ENCODE measurements at regions not wholly inside any gene's neighbourhood (a gene's known extent, or its start where the extent isn't known, plus 50 kb on each side); places are given as distances from the start of the nearest gene placed in this dataset.

DNA sequence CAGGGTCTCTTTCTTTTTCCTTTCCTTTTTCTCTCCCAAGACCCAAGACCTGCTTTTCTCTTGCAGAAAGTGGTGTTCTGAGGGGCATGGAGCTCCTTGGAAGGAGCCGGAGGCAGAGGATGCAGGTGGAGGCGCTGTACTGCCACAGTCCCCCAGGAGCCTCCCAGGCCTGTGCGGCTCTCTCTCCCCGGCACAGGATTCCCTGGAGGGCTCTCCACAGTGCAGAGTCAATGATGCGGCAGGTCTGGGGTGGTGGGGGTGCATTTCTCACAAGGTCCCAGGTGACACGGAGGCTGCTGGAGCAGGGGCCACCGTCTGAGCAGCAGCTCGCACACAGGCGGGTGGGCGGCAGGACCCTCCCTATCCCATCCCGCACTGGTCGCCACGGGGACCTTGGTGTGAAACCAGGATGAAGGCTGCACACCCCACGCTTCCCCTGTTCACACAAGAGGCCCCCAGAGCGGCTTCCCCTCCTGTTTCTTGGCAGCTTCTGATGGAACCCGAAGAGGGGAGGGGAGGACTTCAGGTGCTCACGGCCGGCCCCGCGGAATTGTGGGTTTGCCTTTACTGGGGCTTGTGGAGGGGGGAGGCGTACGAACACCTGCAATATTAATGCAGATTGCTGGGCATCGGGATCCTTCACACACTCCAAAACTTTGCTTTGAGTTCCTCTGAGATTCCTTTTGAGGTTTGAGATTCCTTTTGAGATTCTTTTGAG is 186.9 kb downstream of the ENGASE start:
- no peak overlapping the region for H3K27ac ChIP-seq (ENCODE audit: low read length)
- no peaks in the 10 kb centered on the region for H4K20me1 ChIP-seq (ENCODE audit: insufficient read depth)
- H3K36me3 ChIP-seq (ENCODE audit: insufficient read depth, low read length), result no peaks in the 10 kb centered on the region

DNA sequence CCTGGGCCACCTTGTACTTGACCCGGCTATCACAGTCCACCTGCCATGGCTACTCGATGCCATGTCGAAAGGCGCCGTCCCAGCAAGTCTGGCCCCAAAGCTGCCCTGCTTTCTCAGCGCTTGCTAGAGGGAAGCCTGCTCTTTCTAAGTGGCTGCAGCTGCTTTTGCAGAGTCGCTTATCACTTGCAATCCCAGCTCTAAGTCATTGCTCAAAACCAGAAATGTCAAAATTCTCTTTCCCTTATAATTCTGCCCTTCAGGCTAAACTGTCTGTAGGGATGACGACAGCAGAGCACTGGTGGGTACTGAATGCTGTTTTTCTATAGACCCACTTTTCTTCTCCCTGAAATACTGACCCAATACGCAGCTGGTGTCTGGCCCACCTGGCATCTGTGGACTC is 184.2 kb downstream of the ENGASE start:
- H3K27me3 ChIP-seq (ENCODE audit: insufficient read depth, low read depth, low read length), result no peaks in the 10 kb centered on the region
- no peaks in the 10 kb centered on the region for H3K36me3 ChIP-seq (ENCODE audit: insufficient read depth, low read length)
- no peak overlapping the region for H3K27ac ChIP-seq (ENCODE audit: low read length)
- no peaks in the 10 kb centered on the region for H3F3A ChIP-seq (ENCODE audit: insufficient read depth, low read length, poor library complexity, severe bottlenecking)
- H2AFZ ChIP-seq (ENCODE audit: low read depth, low read length), result no peak overlapping the region
- TF ChIP-seq, protein P1, sequence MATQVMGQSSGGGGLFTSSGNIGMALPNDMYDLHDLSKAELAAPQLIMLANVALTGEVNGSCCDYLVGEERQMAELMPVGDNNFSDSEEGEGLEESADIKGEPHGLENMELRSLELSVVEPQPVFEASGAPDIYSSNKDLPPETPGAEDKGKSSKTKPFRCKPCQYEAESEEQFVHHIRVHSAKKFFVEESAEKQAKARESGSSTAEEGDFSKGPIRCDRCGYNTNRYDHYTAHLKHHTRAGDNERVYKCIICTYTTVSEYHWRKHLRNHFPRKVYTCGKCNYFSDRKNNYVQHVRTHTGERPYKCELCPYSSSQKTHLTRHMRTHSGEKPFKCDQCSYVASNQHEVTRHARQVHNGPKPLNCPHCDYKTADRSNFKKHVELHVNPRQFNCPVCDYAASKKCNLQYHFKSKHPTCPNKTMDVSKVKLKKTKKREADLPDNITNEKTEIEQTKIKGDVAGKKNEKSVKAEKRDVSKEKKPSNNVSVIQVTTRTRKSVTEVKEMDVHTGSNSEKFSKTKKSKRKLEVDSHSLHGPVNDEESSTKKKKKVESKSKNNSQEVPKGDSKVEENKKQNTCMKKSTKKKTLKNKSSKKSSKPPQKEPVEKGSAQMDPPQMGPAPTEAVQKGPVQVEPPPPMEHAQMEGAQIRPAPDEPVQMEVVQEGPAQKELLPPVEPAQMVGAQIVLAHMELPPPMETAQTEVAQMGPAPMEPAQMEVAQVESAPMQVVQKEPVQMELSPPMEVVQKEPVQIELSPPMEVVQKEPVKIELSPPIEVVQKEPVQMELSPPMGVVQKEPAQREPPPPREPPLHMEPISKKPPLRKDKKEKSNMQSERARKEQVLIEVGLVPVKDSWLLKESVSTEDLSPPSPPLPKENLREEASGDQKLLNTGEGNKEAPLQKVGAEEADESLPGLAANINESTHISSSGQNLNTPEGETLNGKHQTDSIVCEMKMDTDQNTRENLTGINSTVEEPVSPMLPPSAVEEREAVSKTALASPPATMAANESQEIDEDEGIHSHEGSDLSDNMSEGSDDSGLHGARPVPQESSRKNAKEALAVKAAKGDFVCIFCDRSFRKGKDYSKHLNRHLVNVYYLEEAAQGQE (IDR thresholded peaks at IDR 0.05; ENCODE audit: borderline replicate concordance), result no peak
- TF ChIP-seq TAF1 (IDR thresholded peaks at IDR 0.05; ENCODE audit: low read depth) (no peak), MXI1 (conservative IDR thresholded peaks at IDR 0.05; ENCODE audit: poor library complexity, severe bottlenecking) (no peak), CTCF (IDR thresholded peaks at IDR 0.05; ENCODE audit: poor library complexity, severe bottlenecking) (no peak), EP300 (conservative IDR thresholded peaks at IDR 0.05; ENCODE audit: poor library complexity, severe bottlenecking) (no peak), SMC3 (conservative IDR thresholded peaks at IDR 0.05; ENCODE audit: poor library complexity) (no peak), EZH2 (IDR thresholded peaks at IDR 0.05; ENCODE audit: borderline replicate concordance, insufficient read depth, low read length, poor library complexity, severe bottlenecking) (no peak), RAD21 (conservative IDR thresholded peaks at IDR 0.05) (no peak)
- no peaks in the 10 kb centered on the region for H4K20me1 ChIP-seq (ENCODE audit: insufficient read depth)
- no peaks in the 10 kb centered on the region for H3K79me2 ChIP-seq (replicated peaks; ENCODE audit: insufficient read depth, low read length)
- H3K9me2 ChIP-seq (ENCODE audit: insufficient read depth, low read length), result no peaks in the 10 kb centered on the region
- no peak overlapping the region for H3K4me3 ChIP-seq (ENCODE audit: low read length)
- no peak overlapping the region for H3K4me2 ChIP-seq (ENCODE audit: low read length)
- no peaks in the 10 kb centered on the region for H3K9me3 ChIP-seq (ENCODE audit: low read length)
- no peak overlapping the region for H3K9ac ChIP-seq (ENCODE audit: low read length)

More for the DNA sequence above, 186.9 kb downstream of the ENGASE start:
- H3K9me2 ChIP-seq (ENCODE audit: insufficient read depth, low read length), result no peaks in the 10 kb centered on the region
- H3K27me3 ChIP-seq (ENCODE audit: insufficient read depth, low read depth, low read length), result no peaks in the 10 kb centered on the region
- H2AFZ ChIP-seq (ENCODE audit: low read depth, low read length), result no peak overlapping the region
- H3K4me3 ChIP-seq (ENCODE audit: low read length), result no peak overlapping the region
- H3K9me3 ChIP-seq (ENCODE audit: low read length), result no peaks in the 10 kb centered on the region
- TF ChIP-seq TAF1 (IDR thresholded peaks at IDR 0.05; ENCODE audit: low read depth) (no peak), SMC3 (conservative IDR thresholded peaks at IDR 0.05; ENCODE audit: poor library complexity) (no peak), MXI1 (conservative IDR thresholded peaks at IDR 0.05; ENCODE audit: poor library complexity, severe bottlenecking) (no peak), RAD21 (conservative IDR thresholded peaks at IDR 0.05) (no peak), EZH2 (IDR thresholded peaks at IDR 0.05; ENCODE audit: borderline replicate concordance, insufficient read depth, low read length, poor library complexity, severe bottlenecking) (no peak), EP300 (conservative IDR thresholded peaks at IDR 0.05; ENCODE audit: poor library complexity, severe bottlenecking) (no peak), POLR2AphosphoS5 (IDR thresholded peaks at IDR 0.05) (no peak), CTCF (IDR thresholded peaks at IDR 0.05; ENCODE audit: poor library complexity, severe bottlenecking) (no peak)
- TF ChIP-seq, protein P1 (IDR thresholded peaks at IDR 0.05; ENCODE audit: borderline replicate concordance), result no peak
- H3K79me2 ChIP-seq (replicated peaks; ENCODE audit: insufficient read depth, low read length), result no peaks in the 10 kb centered on the region
- H3K4me2 ChIP-seq (ENCODE audit: low read length), result no peak overlapping the region
- H3F3A ChIP-seq (ENCODE audit: insufficient read depth, low read length, poor library complexity, severe bottlenecking), result no peaks in the 10 kb centered on the region
- H3K9ac ChIP-seq (ENCODE audit: low read length), result no peak overlapping the region

Data from neural cell (in vitro differentiated cells).